Activated CD8-positive, alpha-beta T cell treated with anti-CD3 and anti-CD28 coated beads for 36 hours (primary cell): ENCODE measurements at regions not wholly inside any gene's neighbourhood (a gene's known extent, or its start where the extent isn't known, plus 50 kb on each side); places are given as distances from the start of the nearest gene placed in this dataset.

Source experiments
- ATAC-seq: fragments of 200-7000 bp; cut with Tn5 transposase; one replicate; pipeline ENCODE4 v1.10.0; 2021; ENCODE audit warnings: mild to moderate bottlenecking, moderate library complexity
- CTCF ChIA-PET: fragments of 350-600 bp; sonication (Branson Sonifier 250); formaldehyde crosslinking; loops from one replicate; lab custom pipeline; 2021; ENCODE audit warnings: antibody characterized with exemption; lab: Charles Lee
- POLR2A ChIA-PET: fragments of 350-600 bp; sonication (Branson Sonifier 250); formaldehyde crosslinking; loops from one replicate; lab custom pipeline; 2021; ENCODE audit warnings: antibody characterized with exemption; lab: Charles Lee
- DNase-seq: peaks from one replicate; pipeline ENCODE4 v3.0.0-alpha.2; 2020
- H3K27ac Mint-ChIP-seq: one replicate; pipeline ENCODE4 v1.8.0; 2021; ENCODE audit warnings: mild to moderate bottlenecking, mixed read lengths
- H3K27me3 Mint-ChIP-seq: one replicate; pipeline ENCODE4 v1.8.0; 2021; ENCODE audit warnings: mixed read lengths
- H3K36me3 Mint-ChIP-seq: one replicate; pipeline ENCODE4 v1.8.0; 2021; ENCODE audit warnings: low read depth, mixed read lengths
- H3K4me1 Mint-ChIP-seq: one replicate; pipeline ENCODE4 v1.8.0; 2021; ENCODE audit warnings: low read depth, mixed read lengths
- H3K4me3 Mint-ChIP-seq: one replicate; pipeline ENCODE4 v1.8.0; 2021; ENCODE audit warnings: mild to moderate bottlenecking, moderate library complexity, mixed read lengths
- H3K9me3 Mint-ChIP-seq: one replicate; pipeline ENCODE4 v1.8.0; 2021; ENCODE audit warnings: mixed read lengths
- CTCF ChIP-seq: fragments of 200-600 bp; IDR thresholded peaks from one replicate; pipeline ENCODE4 v1.8.0; 2022; ENCODE audit warnings: antibody characterized with exemption, mild to moderate bottlenecking
- intact Hi-C: fragments of 100-400 bp; cut with micrococcal nuclease; formaldehyde crosslinking; loops from one replicate; pipeline ENCODE4 v1.10.0; 2022

- no peaks in the 10 kb centered on the region for H3K9me3 Mint-ChIP-seq
- no peak overlapping the region for H3K4me3 Mint-ChIP-seq
- DNase-seq, result no peak
- H3K27me3 Mint-ChIP-seq, result peaks cover 9% of the 10 kb centered on the region
- H3K27ac Mint-ChIP-seq, result no peak overlapping the region
- intact Hi-C loops, result no loop called here
- ChIA-PET POLR2A (no interaction called here), CTCF (interaction anchor here (1.1 kb wide), 1 partner anchor 13 kb away, joined by 3 read pairs; no protein-coding TSS in a partner anchor)
- ATAC-seq, result no peak
- H3K36me3 Mint-ChIP-seq, result no peaks in the 10 kb centered on the region
- no peak for TF ChIP-seq CTCF
- no peaks in the 10 kb centered on the region for H3K4me1 Mint-ChIP-seq
These were observed 259.9 kb downstream of the IRF8 start for GRCh38 chr16:86158688-86159360.

GRCh38 chr16:86165479-86165878 lies 266.5 kb downstream of the IRF8 start:
- no peak for TF ChIP-seq CTCF
- no peak for ATAC-seq
- no peak for DNase-seq
- Mint-ChIP-seq H3K36me3 (no peaks in the 10 kb centered on the region), H3K9me3 (peaks cover 9% of the 10 kb centered on the region), H3K27me3 (peaks cover 4% of the 10 kb centered on the region), H3K27ac (no peak overlapping the region), H3K4me1 (no peaks in the 10 kb centered on the region), H3K4me3 (no peak overlapping the region)
- intact Hi-C loops, result no loop called here
- ChIA-PET CTCF (no interaction called here), POLR2A (no interaction called here)

- H3K27me3 Mint-ChIP-seq, result peaks cover 9% of the 10 kb centered on the region
- no peaks in the 10 kb centered on the region for H3K4me1 Mint-ChIP-seq
- CTCF ChIA-PET, result no interaction called here
These were observed 267.5 kb downstream of the IRF8 start for GRCh38 chr16:86166414-86166813.

GRCh38 chr16:86167061-86167460 lies 268.1 kb downstream of the IRF8 start:
- ATAC-seq (no peak), DNase-seq (no peak)
- Mint-ChIP-seq H3K4me3 (no peak overlapping the region), H3K36me3 (no peaks in the 10 kb centered on the region), H3K27ac (no peak overlapping the region), H3K4me1 (no peaks in the 10 kb centered on the region), H3K27me3 (peaks cover 9% of the 10 kb centered on the region), H3K9me3 (peaks cover 9% of the 10 kb centered on the region)
- ChIA-PET CTCF (no interaction called here), POLR2A (no interaction called here)
- intact Hi-C loops, result no loop called here
- TF ChIP-seq CTCF, result no peak

More at GRCh38 chr16:86166414-86166813, 267.5 kb downstream of the IRF8 start:
- ATAC-seq (no peak), DNase-seq (no peak)
- Mint-ChIP-seq H3K4me3 (no peak overlapping the region), H3K9me3 (peaks cover 9% of the 10 kb centered on the region), H3K36me3 (no peaks in the 10 kb centered on the region), H3K27ac (no peak overlapping the region)
- intact Hi-C loops, result no loop called here
- TF ChIP-seq CTCF, result no peak
- POLR2A ChIA-PET, result no interaction called here

- Mint-ChIP-seq H3K9me3 (peaks cover 3% of the 10 kb centered on the region), H3K4me3 (no peak overlapping the region), H3K4me1 (no peaks in the 10 kb centered on the region), H3K36me3 (no peaks in the 10 kb centered on the region), H3K27me3 (peaks cover 18% of the 10 kb centered on the region), H3K27ac (no peak overlapping the region)
- TF ChIP-seq CTCF, result no peak
- ChIA-PET CTCF (no interaction called here), POLR2A (no interaction called here)
- ATAC-seq, result no peak
- DNase-seq, result no peak
- intact Hi-C loops, result no loop called here
These were observed 271.8 kb downstream of the IRF8 start for GRCh38 chr16:86170720-86171119.
